GM18507 (cell line): ENCODE measurements at regions not wholly inside any gene's neighbourhood (a gene's known extent, or its start where the extent isn't known, plus 50 kb on each side); places are given as distances from the start of the nearest gene placed in this dataset.

Source experiments
- DNase-seq: peaks from one replicate; pipeline ENCODE4 v3.0.0; 2011; ENCODE audit warnings: low read depth; ENCODE audit not compliant: insufficient read length; ENCODE audit errors: extremely low spot score
- FAIRE-seq: peaks from 2 replicates; lab custom pipeline; 2011; peaks lifted over from hg19 to GRCh38; lab: Jason Lieb, UNC

- DNase-seq (no peak), FAIRE-seq (no peak)
Measured at GRCh38 chr7:84529480-84530205, 335.1 kb upstream of the SEMA3A start.

- FAIRE-seq (no peak), DNase-seq (no peak)
Measured at GRCh38 chr7:84528756-84529479, 334.3 kb upstream of the SEMA3A start.

- DNase-seq (no peak), FAIRE-seq (no peak)
Measured at GRCh38 chr7:84524714-84525694, 330.4 kb upstream of the SEMA3A start.

GRCh38 chr7:84513061-84513460, 318.5 kb upstream of the SEMA3A start:
- FAIRE-seq (no peak), DNase-seq (no peak)

GRCh38 chr7:84512055-84512454, 317.5 kb upstream of the SEMA3A start:
- DNase-seq (no peak), FAIRE-seq (no peak)

GRCh38 chr7:84510505-84510904, 315.9 kb upstream of the SEMA3A start:
- FAIRE-seq (no peak), DNase-seq (no peak)

GRCh38 chr7:84509522-84509921, 314.9 kb upstream of the SEMA3A start:
- DNase-seq (no peak), FAIRE-seq (no peak)

GRCh38 chr7:84508606-84509005, 314.0 kb upstream of the SEMA3A start:
- FAIRE-seq, result no peak

GRCh38 chr7:84507529-84507928, 312.9 kb upstream of the SEMA3A start:
- DNase-seq (no peak), FAIRE-seq (no peak)

More at GRCh38 chr7:84508606-84509005, 314.0 kb upstream of the SEMA3A start:
- DNase-seq, result no peak

- FAIRE-seq (no peak), DNase-seq (no peak)
Measured at GRCh38 chr7:84506151-84506550, 311.6 kb upstream of the SEMA3A start.

- FAIRE-seq (no peak), DNase-seq (no peak)
Measured at GRCh38 chr7:84502239-84502638, 307.6 kb upstream of the SEMA3A start.

GRCh38 chr7:84497873-84498272, 303.3 kb upstream of the SEMA3A start:
- DNase-seq (no peak), FAIRE-seq (no peak)

GRCh38 chr7:84495128-84495527, 300.5 kb upstream of the SEMA3A start:
- no peak for FAIRE-seq
- no peak for DNase-seq

- FAIRE-seq (no peak), DNase-seq (no peak)
Measured at GRCh38 chr7:84492098-84493034, 297.8 kb upstream of the SEMA3A start.

- no peak for FAIRE-seq
- no peak for DNase-seq
Measured at GRCh38 chr7:84490661-84491060, 296.1 kb upstream of the SEMA3A start.

GRCh38 chr7:84484502-84485079, 290.0 kb upstream of the SEMA3A start:
- FAIRE-seq, result no peak
- no peak for DNase-seq

- DNase-seq, result no peak
- no peak for FAIRE-seq
Measured at GRCh38 chr7:84482476-84482875, 287.9 kb upstream of the SEMA3A start.

GRCh38 chr7:84479059-84479458, 284.5 kb upstream of the SEMA3A start:
- no peak for DNase-seq
- FAIRE-seq, result no peak
